ENCODE measurements at regions not wholly inside any gene's neighbourhood (a gene's known extent, or its start where the extent isn't known, plus 50 kb on each side); places are given as distances from the start of the nearest gene placed in this dataset.

GRCh38 chr1:5084676-5085075, 430.3 kb downstream of the AJAP1 start:
- TF ChIP-seq, protein P1, sequence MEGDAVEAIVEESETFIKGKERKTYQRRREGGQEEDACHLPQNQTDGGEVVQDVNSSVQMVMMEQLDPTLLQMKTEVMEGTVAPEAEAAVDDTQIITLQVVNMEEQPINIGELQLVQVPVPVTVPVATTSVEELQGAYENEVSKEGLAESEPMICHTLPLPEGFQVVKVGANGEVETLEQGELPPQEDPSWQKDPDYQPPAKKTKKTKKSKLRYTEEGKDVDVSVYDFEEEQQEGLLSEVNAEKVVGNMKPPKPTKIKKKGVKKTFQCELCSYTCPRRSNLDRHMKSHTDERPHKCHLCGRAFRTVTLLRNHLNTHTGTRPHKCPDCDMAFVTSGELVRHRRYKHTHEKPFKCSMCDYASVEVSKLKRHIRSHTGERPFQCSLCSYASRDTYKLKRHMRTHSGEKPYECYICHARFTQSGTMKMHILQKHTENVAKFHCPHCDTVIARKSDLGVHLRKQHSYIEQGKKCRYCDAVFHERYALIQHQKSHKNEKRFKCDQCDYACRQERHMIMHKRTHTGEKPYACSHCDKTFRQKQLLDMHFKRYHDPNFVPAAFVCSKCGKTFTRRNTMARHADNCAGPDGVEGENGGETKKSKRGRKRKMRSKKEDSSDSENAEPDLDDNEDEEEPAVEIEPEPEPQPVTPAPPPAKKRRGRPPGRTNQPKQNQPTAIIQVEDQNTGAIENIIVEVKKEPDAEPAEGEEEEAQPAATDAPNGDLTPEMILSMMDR (IDR thresholded peaks at IDR 0.05) = no peak
- TF ChIP-seq CBFB (CRISPR knock-in tag; IDR thresholded peaks at IDR 0.05; ENCODE audit: low read depth) (no peak), ATF1 (CRISPR knock-in tag; IDR thresholded peaks at IDR 0.05) (no peak)

Measured in WTC11 (cell line).